GM18907 (cell line): ENCODE measurements at regions not wholly inside any gene's neighbourhood (a gene's known extent, or its start where the extent isn't known, plus 50 kb on each side); places are given as distances from the start of the nearest gene placed in this dataset.
"Not testable (repeated sequence)": the region's sequence is repeated elsewhere in the genome, so short reads cannot be mapped to it uniquely, and the experiment has no call there.

Experiments
- ATAC-seq: cut with Tn5 transposase; IDR thresholded peaks from one replicate; pipeline ENCODE4 v1.9.1; 2021; ENCODE audit warnings: mild to moderate bottlenecking, moderate library complexity; ENCODE audit not compliant: unreplicated experiment

- no peak for ATAC-seq
Measured at GRCh38 chr15:92705764-92706163, 50.2 kb upstream of the FAM174B start.

DNA sequence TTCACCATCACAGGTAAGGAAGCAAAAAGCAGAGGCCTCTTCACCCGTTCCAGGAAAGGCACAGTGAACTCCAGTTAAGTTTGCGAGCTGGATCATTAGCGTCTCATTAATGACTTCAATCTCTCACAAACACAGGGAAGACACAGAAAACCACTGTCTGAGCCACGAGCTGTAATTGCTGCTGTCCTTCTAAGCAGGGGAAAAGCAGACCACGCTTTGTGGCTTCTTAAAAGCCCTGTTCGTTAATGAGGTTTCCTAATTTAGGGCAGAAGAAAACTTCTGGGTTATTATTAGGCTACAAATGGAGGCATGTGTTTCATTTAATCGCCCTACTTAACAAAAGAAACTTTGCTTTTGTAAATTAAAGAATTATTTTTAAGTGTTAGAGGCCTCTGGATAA, 50.6 kb upstream of the FAM174B start:
- ATAC-seq, result no peak

GRCh38 chr15:92707880-92708551, 52.4 kb upstream of the FAM174B start:
- no peak for ATAC-seq

DNA sequence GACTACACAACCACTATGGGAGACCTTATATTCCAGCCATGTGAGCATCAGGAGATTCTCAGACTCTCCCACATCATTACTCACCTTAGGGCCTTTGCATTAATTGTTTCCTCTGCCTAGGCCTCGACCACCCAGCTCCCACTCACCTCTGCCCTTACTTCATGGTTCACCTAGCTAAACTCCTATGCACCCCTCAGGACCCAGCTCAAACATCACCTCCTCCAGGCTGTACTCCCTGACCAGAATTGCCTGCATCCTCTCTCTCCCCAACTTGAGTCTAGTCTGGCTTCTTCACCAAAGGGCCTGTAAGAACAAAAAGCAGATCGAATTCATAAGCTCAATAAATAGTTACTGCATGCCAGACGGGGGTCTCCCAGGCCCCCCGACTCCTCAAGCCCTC, 53.1 kb upstream of the FAM174B start:
- no peak for ATAC-seq

DNA sequence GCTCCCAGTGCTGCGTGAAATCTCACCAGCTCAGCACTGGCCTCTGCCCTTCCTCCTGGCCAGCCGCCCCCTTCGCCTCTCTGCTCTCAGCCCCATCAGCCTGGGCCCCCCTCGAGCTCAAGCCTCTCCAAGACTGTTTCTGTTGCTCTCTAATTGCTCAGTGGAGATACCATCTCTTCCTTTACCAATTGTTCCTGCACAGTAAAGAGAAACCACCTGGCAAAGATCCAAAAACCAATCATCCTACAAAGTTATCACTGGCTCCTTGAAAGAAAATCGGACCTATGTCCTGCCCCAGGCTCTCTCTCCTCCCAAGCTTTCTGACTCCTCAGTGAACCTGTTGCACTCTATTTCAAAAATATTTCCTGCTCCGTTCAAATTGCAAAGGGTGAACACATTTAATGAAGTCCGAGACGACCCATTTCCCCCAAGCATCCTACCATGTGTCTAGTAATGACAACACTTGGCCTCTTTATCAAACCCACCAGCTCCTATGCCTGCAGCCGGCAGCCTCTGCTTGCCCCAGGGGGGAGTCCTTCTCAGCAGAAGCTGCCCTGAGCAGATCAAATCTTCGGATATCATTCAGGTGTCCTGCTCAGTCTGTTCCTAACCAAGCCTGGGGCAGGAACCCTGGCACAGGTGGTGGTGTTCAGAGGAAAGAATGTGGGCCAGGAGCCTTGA, 53.7 kb upstream of the FAM174B start:
- ATAC-seq, result no peak

DNA sequence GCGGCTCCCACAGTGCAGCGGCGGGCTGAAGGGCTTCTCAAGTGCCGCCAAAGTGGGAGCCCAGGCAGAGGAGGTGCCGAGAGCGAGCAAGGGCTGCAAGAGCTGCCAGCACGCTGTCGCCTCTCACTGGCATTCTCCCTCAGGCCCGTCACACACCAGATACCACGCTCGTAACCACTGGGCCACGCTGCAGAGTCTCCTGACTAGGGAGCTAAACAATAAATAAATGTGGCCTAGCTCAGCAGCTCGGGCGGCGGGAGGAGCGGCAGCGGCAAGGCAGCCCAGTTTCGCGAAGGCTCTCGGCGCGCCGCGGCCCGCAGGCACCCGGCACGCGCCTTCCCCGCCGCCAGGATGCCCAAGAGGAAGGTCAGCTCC, 55.9 kb upstream of the FAM174B start:
- ATAC-seq, result no peak

DNA sequence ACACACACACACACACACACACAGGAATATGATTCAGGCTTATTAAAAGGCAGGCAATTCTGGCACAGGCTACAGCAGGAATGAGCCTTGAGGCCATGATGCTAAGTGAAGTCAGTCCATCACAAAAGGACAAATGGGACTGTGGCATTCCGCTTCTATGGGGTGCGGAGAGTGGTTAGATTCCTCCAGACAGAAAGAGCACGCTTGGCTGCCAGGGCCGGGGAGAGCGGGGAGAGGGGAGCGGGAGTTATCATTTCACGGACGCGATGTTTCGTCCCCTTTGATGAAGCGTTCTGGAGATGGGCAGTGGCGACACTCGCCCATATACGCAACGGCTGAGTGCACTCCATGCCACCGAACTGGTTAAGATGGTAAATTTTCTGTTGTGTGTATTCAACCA, 58.5 kb upstream of the FAM174B start:
- peak; percentile 34 for ATAC-seq

DNA sequence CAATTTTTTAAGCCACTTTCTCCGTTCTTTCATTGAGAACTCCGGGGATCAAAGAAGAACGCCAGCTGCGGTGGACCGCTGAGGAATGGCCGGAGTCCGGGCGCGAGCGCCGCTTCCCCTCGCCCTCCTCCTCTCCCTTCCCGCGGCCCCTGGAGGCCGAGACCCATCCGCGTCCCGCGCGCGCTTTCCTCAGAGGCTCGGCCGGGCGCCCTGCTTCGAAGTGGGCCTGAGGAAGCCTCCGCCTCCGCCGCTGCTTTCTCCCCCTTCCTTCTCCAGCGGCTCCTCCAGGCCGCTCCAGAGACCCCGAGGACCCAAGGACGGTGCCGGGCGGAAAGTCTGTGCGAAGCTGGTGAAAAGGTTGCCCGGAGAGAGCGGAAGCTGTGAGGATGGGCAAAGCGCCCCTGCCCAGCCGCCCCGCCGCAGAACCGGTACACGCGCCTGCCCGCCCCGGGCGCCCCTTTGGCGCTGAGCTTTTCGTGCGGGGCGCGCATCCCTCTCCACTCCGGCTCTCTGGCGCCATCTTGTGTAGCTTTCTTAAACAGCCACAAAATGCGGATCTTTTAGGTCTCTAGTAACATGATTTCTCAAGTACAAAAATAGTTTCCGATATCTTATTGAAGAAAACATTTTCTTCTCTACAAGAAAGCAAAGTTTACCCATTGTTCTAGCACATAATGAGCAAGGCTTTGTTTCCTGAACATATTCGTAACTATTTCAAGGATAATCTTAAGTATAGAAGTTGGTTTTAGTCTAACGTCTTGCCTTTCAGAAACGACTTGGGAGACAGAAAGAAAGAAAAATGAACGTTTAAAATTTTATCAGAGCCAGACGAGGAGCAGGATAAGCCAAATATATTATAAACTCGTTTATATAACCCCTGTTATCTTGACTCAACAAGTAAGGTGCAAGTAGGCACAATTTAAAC, 59.2 kb upstream of the FAM174B start:
- peak; percentile 86 for ATAC-seq

- no peak for ATAC-seq
Measured at GRCh38 chr15:92715758-92716157, 60.2 kb upstream of the FAM174B start.

DNA sequence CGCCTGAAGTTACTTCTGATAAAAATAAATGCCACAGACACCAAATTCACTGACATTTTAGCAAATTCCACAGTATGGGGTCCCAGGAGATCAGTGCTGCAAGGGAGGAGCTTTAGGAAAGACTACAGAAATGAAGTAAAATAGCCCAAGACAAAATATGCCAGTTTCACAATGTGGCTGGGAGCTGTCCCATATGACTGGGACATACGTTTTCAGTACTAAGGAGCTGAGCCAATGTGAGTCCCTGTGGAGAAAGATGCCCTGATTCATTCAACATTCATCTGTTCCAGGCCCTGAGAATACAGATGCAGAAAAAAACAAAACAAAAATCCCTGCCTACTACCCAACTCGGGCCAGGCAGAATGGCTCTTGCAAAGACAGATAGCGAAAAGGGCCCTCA, 63.4 kb upstream of the FAM174B start:
- no peak for ATAC-seq

GRCh38 chr15:92724144-92724543, 68.6 kb upstream of the FAM174B start:
- no peak for ATAC-seq

DNA sequence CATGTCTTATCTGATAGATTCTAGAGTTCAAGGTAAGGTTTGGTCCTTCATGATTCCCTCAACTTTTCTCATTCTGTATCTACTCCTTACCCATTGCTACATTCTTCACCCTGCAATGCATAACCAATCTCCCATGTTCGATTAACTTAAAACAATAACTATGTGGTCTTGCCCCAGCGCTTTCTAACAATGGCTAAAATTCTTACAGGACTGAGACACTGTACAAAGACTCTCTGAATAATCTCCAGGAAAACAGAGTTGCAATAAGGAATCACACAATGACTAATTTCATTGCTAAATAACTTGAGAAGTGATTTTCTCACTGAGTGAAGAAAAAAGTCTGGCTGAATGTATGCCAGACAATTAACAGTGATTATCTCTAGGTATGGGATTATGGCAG, 69.6 kb upstream of the FAM174B start:
- no peak for ATAC-seq

- no peak for ATAC-seq
Measured at GRCh38 chr15:92728266-92728665, 72.7 kb upstream of the FAM174B start.

DNA sequence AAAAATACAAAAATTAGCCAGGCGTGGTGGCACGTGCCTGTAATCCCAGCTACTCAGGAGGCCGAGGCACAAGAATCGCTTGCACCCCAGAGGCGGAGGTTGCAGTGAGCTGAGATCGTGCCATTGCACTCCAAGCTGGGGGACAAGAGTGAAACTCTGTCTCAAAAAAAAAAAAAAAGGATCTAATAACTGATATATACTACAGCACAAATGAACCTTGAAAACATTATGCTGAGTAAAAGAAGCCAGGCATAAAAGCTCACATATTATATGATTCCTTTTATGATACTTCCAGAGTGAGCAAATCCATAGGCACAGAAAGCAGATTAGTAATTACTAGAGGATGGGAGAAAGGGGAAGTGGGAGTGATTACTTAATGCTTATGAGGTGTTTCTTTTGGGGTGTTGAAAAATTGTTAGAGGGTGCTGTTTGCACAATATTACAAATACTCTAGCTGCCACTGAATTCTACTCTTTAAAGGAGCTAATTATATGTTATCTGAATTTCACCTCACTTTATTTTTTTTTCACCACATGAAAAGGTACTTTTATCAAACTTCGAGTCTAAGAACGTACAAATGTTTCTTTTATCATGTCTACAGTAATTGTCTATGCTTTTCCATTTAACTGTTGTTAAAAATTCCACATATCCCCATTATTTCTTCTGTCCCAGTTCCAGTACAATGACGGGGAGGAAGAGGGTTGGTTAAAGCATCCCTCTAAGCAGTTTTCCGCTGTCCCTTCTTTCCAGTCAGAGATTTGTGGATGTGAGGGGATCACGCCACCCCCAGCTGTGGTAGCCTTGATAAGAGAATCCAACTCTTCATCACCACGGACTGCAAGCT, 77.7 kb upstream of the FAM174B start:
- ATAC-seq, result no peak

DNA sequence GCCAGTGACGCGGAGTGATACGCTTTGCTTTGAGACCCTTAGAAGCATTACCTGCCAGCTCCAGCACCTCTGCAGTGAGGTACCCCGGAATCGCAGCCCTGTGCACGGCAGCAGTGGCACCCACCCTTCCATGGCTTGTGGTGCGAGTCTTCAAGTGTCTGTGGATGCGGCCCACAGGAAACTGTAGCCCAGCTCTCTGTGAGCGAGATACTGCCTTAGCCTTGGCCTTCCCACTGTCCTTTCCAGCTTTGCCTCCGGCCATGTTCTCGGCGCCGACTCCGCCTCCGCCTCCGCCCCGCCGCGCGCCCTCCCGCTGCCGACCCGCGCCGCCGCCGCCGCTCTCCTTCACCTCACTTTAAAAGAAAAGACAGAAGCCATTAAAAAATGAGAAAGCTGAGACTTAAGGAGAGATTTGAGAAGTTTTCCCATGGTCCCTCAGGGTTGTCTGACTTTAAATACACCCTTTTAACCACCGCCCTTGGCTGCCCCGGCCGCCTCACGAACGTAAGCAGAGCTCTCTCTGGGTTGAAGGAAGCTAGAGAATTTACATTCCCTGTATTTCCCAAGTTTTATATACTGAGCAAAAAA, 78.5 kb upstream of the FAM174B start:
- no peak for ATAC-seq

- not testable (repeated sequence) for ATAC-seq
Measured at GRCh38 chr15:92739246-92739645, 83.7 kb upstream of the FAM174B start.

DNA sequence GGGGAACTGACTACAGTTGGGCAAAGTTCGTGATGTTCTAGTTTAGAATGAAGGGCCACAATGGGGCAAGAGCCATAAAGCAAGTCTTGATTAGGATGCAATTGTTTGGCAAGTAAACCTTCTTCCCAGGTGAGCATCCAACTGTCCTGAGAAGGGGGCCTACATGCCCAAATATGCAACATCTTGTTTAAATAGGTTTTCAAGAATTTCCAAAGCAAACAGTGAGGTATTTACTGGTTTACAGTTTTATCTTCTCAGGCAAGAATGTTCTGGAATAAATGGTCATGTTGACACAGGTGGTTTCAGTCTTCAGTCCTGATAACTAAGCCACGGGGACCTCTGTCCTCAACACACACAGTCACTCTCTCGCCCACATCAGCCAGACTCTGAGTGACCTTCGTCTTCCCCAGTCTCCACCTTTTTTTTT, 90.3 kb upstream of the FAM174B start:
- no peak for ATAC-seq

- no peak for ATAC-seq
Measured at GRCh38 chr15:92747047-92747446, 91.5 kb upstream of the FAM174B start.

- no peak for ATAC-seq
Measured at GRCh38 chr15:92749216-92749615, 93.6 kb upstream of the FAM174B start.

DNA sequence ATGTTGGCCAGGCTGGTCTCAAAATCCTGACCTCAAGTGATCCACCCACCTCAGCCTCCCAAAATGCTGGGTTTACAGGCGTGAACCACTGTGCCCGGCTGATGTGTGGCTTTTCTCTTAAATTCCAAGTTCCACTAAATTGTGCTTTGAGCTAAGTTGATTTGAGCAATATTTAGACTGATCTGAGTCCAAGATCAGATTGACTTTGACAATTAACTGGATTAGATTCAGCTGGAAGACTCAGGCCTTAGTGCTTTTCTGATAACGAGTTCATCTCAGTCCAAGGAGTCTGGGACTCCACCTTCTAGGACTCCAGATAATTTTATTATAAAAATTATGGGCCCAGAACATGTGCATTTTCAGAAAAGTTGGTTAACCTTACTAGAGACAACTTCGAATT, 94.4 kb upstream of the FAM174B start:
- no peak for ATAC-seq
